AG04449 (cell line): ENCODE measurements at regions not wholly inside any gene's neighbourhood (a gene's known extent, or its start where the extent isn't known, plus 50 kb on each side); places are given as distances from the start of the nearest gene placed in this dataset.

Source experiments
- CTCF ChIA-PET: fragments of 350-600 bp; formaldehyde crosslinking; extraction: SDS; loops from one replicate; lab custom pipeline; 2021; ENCODE audit warnings: antibody characterized with exemption; lab: Yijun Ruan, JAX
- POLR2A ChIA-PET: fragments of 400-600, 350-600 bp; formaldehyde crosslinking; extraction: SDS; loops from one replicate; lab custom pipeline; 2020; ENCODE audit warnings: antibody characterized with exemption, inconsistent platforms; lab: Yijun Ruan, JAX
- DNase-seq: peaks from one replicate; pipeline ENCODE4 v3.0.0-alpha.2; 2010; ENCODE audit warnings: low read depth, low spot score
- H3K4me3 ChIP-seq: 2 replicates; pipeline ENCODE4 v1.5.1; 2011; ENCODE audit warnings: low read depth, mild to moderate bottlenecking, control low read depth, low read length
- CTCF ChIP-seq: IDR thresholded peaks from one replicate; pipeline ENCODE4 v1.5.1; 2011; ENCODE audit warnings: mild to moderate bottlenecking, moderate library complexity, low read length, control low read depth, inconsistent platforms; ENCODE audit not compliant: insufficient read depth; ENCODE audit errors: missing control alignments

GRCh38 chr14:71185637-71186036, 278.4 kb downstream of the PCNX1 start:
- H3K4me3 ChIP-seq: no peak overlapping the region
- CTCF ChIA-PET: interaction anchor here (1.2 kb wide), 1 partner anchor 8 kb away, joined by 3 read pairs; no protein-coding TSS in a partner anchor
- DNase-seq: no peak
- no peak for TF ChIP-seq CTCF
- POLR2A ChIA-PET: no interaction called here

GRCh38 chr14:71187633-71188356, 280.5 kb downstream of the PCNX1 start:
- ChIA-PET POLR2A (interaction anchor here (1.0 kb wide), 1 partner anchor 10 kb away, joined by 3 read pairs; no protein-coding TSS in a partner anchor), CTCF (interaction anchor here (0.7 to 1.4 kb wide), 4 partner anchors 9 to 565 kb away, joined by 3 to 4 read pairs (median 4); no protein-coding TSS in a partner anchor)
- no peak for TF ChIP-seq CTCF
- no peak for DNase-seq
- no peak overlapping the region for H3K4me3 ChIP-seq

GRCh38 chr14:71190770-71191374, 283.6 kb downstream of the PCNX1 start:
- no peak for TF ChIP-seq CTCF
- ChIA-PET POLR2A (no interaction called here), CTCF (interaction anchor here (1.0 to 1.4 kb wide), 2 partner anchors 11 to 25 kb away, joined by 3 to 5 read pairs; no protein-coding TSS in a partner anchor)
- no peak for DNase-seq
- H3K4me3 ChIP-seq: no peak overlapping the region

- POLR2A ChIA-PET: no interaction called here
- H3K4me3 ChIP-seq: no peak overlapping the region
- no peak for TF ChIP-seq CTCF
- no peak for DNase-seq
- CTCF ChIA-PET: interaction anchor here (1.0 to 1.4 kb wide), 3 partner anchors 9 to 27 kb away, joined by 3 read pairs; no protein-coding TSS in a partner anchor
Measured at GRCh38 chr14:71193663-71194062, 286.4 kb downstream of the PCNX1 start.

- TF ChIP-seq CTCF: no peak
- no peak for DNase-seq
- CTCF ChIA-PET: interaction anchor here (1.4 kb wide), 1 partner anchor 8 kb away, joined by 3 read pairs; no protein-coding TSS in a partner anchor
- H3K4me3 ChIP-seq: no peak overlapping the region
- POLR2A ChIA-PET: no interaction called here
Measured at GRCh38 chr14:71194251-71194650, 287.0 kb downstream of the PCNX1 start.

DNA sequence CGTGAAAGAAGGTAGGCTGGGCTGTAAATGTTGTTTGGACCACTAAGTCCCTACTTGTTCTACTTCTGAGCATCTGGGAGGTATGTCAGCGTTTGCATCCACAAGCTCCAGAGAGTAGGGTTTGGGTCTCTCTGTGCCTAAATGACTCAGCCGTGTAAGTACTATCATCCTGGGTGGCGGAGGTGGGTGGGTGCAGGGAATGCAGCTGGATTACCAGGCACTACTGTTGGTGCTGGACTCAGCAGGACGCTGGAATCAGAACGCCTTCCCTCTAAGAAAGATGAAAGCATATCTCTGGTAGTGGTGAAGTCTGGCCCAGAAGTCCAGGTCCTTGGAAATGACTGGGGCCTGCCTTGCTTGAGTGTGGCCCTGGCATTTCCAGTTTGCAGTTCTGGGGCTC, 289.7 kb downstream of the PCNX1 start:
- CTCF ChIA-PET: interaction anchor here (1.2 kb wide), 1 partner anchor 9 kb away, joined by 3 read pairs; no protein-coding TSS in a partner anchor

More for the DNA sequence above, 289.7 kb downstream of the PCNX1 start:
- TF ChIP-seq CTCF: no peak
- POLR2A ChIA-PET: no interaction called here
- no peak overlapping the region for H3K4me3 ChIP-seq
- no peak for DNase-seq
